ENCODE measurements at regions not wholly inside any gene's neighbourhood (a gene's known extent, or its start where the extent isn't known, plus 50 kb on each side); places are given as distances from the start of the nearest gene placed in this dataset.
"Not testable (repeated sequence)": the region's sequence is repeated elsewhere in the genome, so short reads cannot be mapped to it uniquely, and the experiment has no call there.

DNA sequence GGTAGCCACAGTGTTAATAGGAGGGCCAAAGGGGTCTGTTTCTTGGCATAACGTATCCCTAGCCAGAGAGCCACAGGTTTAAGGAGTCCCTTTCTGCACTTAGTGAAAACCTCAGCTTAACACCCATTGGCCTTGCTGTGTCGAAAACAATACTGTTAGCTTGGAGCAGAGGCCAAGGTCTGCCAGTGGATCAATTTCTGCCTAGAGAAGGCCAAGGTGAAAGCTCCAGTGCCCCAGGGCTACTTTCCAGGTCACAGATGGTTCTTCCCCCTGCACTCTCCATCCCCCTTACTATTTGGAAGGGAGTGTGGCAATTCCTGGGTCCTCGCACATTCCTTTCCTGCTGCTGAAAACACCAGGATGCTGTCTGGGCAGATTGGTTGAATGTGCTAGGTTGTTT is 74.8 kb upstream of the TNP1 start:
- peaks cover 28% of the 10 kb centered on the region for H3K27me3 Mint-ChIP-seq (ENCODE audit: low read depth)
- peaks cover 3% of the 10 kb centered on the region for H3K9me3 Mint-ChIP-seq
- no peak overlapping the region for H3K27ac Mint-ChIP-seq
- H3K4me3 Mint-ChIP-seq: no peak overlapping the region
- no peaks in the 10 kb centered on the region for H3K36me3 Mint-ChIP-seq (ENCODE audit: low read depth)
- H3K4me1 Mint-ChIP-seq (ENCODE audit: low read depth): no peaks in the 10 kb centered on the region

DNA sequence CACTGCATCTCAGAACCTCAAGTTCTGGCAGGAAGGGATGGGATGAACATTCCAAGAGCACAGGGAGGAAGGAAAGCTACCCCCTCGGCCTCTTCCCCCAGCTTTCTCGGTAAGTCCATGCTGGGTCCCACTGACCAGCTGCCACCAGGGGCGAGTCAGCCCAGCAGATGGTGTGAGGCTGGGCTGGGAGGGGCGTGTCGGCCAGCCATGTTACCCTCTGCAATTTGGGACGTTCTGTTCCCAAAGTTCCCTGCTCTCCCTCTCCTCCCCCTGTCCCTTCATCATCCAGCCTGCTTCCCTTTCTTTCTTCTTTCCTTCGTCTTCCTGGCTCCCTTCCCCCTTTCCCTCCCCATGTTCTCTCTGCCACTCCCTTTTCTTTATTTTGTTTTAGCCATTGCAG is 74.3 kb upstream of the TNP1 start:
- Mint-ChIP-seq H3K4me3 (no peak overlapping the region), H3K27ac (no peak overlapping the region), H3K36me3 (ENCODE audit: low read depth) (no peaks in the 10 kb centered on the region), H3K4me1 (ENCODE audit: low read depth) (no peaks in the 10 kb centered on the region), H3K27me3 (ENCODE audit: low read depth) (peaks cover 28% of the 10 kb centered on the region), H3K9me3 (peaks cover 3% of the 10 kb centered on the region)

DNA sequence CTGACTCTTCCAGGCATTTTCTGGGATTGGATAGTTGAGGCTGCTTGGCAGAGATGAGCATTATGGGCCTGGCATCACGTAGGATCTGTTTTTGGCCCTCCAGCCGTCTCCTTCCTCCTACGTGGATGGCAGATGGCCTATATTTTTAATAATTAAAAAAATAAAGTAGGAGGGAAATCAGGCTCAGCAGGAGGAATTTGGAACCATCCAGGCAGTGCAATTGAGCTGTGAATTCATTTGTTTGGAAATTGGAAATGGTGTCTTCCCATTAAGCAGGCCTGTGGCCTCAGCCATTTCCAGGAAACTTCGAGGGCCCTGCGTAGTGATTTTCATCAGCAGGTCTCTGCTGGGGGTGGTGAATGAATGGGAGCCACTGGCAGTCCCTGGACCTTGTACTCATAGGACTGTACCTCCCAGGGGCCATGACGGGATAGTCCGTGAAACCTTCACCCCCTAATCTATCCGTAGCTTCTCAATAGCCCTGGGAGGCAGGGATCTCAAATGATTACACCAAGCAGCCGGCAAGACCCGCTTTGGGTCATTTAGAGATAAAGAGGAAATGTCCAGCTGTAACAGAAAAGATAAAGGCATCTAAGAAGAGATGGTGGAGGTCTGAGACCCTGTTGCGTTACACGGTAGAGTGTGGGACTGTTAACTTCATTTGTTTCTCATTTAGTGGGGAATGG is 73.1 kb upstream of the TNP1 start:
- H3K9me3 Mint-ChIP-seq: no peaks in the 10 kb centered on the region
- H3K27ac Mint-ChIP-seq: no peak overlapping the region
- H3K36me3 Mint-ChIP-seq (ENCODE audit: low read depth): no peaks in the 10 kb centered on the region

DNA sequence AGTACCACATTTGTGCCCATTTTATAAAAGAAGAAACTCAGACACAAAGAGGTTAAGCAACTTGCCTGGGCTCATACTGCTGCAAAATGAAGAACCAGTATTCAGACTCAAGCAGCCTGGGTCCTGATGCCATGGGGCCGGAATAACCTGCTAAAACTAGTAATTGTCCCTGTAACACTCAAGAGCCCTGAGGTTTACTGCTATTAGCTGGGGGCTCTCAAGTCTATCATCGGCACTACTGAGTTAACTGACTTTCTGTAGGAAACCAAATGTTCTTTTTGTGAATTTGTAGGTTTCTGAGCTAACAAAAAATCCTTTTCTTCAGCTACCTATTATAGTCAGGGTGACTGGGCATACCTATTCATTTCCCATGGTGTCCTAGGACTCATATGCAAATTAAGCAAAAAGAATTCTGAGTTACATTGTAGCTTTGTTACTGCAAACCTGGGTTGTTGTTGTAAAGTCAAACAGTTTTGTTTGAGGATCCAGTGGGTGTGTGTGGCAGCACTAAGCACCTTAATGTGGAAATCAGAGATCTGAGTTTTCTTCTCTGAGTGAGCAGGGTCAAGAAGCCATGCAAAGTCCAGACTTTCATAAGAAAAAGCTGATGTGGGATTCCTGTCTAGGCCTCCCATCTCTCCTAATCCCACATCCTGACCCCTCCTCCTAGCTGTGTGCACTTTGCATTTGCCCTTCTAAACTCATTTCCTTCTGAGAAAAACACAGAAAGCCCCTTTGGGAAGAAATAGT is 72.4 kb upstream of the TNP1 start:
- Mint-ChIP-seq H3K9me3 (no peaks in the 10 kb centered on the region), H3K27ac (no peak overlapping the region), H3K4me3 (no peak overlapping the region), H3K27me3 (ENCODE audit: low read depth) (peaks cover 23% of the 10 kb centered on the region), H3K4me1 (ENCODE audit: low read depth) (no peaks in the 10 kb centered on the region), H3K36me3 (ENCODE audit: low read depth) (no peaks in the 10 kb centered on the region)

More for the DNA sequence above, 73.1 kb upstream of the TNP1 start:
- Mint-ChIP-seq H3K4me1 (ENCODE audit: low read depth) (no peaks in the 10 kb centered on the region), H3K4me3 (no peak overlapping the region), H3K27me3 (ENCODE audit: low read depth) (peaks cover 20% of the 10 kb centered on the region)

DNA sequence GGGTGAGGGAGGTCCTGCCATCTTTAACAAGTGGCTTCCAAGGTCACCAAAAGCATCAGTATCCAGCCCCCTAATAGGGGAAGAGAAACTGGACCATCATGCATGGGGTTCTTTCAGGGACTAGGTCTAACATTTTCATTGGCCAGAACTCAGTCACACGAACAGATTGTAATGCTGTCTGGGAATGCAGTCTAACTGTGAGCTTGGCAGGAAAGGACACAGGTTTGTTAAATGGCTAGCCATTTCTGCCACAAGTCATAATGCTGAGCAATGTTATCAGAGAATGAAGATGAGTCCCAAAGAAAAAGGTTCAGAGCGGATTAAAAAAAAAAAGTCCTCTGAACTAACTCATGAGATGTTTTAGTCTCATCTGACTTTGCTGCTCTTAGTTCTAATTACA is 70.9 kb upstream of the TNP1 start:
- Mint-ChIP-seq H3K36me3 (ENCODE audit: low read depth) (no peaks in the 10 kb centered on the region), H3K9me3 (no peaks in the 10 kb centered on the region), H3K4me1 (ENCODE audit: low read depth) (no peaks in the 10 kb centered on the region), H3K27me3 (ENCODE audit: low read depth) (peaks cover 18% of the 10 kb centered on the region), H3K4me3 (no peak overlapping the region), H3K27ac (no peak overlapping the region)

DNA sequence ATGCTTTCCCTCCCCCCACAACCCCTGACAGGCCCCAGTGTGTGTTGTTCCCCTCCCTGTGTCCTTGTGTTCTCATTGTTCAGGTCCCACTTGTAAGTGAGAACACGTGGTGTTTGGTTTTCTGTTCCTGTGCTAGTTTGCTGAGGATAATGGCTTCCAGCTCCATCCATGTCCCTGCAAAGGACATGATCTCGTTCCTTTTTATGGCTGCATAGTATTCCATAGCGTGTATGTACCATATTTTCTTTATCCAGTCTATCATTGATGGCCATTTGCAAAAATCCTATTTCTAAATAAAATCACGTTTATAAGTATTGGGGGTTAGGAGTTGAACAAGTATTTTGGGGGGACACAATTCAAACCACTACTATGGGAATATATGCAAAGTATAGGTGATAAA is 69.5 kb upstream of the TNP1 start:
- H3K27ac Mint-ChIP-seq; H3K36me3 Mint-ChIP-seq (ENCODE audit: low read depth); H3K4me3 Mint-ChIP-seq; H3K9me3 Mint-ChIP-seq; H3K4me1 Mint-ChIP-seq (ENCODE audit: low read depth): not testable (repeated sequence)
- H3K27me3 Mint-ChIP-seq (ENCODE audit: low read depth): peaks cover 24% of the 10 kb centered on the region

DNA sequence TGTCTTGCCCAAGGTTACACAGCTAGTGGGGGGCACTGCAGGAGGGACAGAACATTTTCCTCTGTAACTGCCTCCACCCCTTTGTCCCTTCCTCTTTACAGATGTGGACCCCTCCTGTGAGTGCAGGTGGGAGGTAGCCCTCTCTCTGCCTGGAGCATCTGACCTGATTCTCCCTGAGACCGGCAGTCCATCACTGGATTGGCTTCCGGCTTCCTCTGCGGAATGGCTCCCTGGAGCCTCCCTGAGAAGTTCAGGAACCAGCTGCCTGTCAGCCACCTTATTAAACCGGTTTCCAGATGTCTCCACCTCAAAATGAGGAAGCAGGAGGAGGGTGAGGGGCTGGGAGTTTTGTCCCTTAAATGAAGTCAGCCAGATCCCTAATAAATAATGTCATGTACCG is 67.3 kb upstream of the TNP1 start:
- Mint-ChIP-seq H3K4me3 (no peak overlapping the region), H3K9me3 (no peaks in the 10 kb centered on the region), H3K36me3 (ENCODE audit: low read depth) (no peaks in the 10 kb centered on the region), H3K27ac (no peak overlapping the region), H3K4me1 (ENCODE audit: low read depth) (no peaks in the 10 kb centered on the region), H3K27me3 (ENCODE audit: low read depth) (peaks cover 26% of the 10 kb centered on the region)

DNA sequence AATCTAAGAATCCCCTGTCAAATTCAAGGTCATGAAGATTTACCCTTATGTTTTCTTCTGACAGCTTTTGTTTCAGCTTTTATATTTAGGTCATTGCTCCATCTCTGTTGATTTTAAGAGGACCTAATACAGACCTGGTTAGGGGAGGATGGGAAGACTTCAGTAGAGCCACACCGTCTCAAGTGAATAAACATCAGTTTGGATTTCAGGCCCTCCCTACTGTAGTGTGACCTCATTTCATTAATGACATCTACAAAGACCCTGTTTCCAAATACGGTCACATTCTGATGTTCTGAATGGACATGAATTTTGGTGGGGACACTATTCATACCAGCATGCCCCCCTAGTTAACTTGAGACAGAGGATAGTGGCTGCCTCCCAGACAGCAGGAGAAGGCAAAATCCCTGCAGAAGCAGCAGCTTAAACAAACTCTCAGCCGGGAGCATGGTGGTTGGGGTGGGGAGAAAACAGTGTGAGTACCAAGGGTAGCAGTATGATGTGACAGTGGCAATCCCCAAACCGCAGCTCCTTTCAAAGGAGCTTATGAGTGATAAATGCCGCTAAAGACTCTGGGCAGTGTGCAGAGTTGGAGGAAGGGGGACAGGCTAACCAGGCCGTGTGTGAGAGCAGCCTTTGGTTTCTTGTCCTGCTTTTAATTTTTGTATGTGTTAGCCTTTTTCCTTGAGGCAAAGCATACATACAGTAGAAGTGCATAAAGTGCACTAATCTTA is 65.9 kb upstream of the TNP1 start:
- H3K27me3 Mint-ChIP-seq (ENCODE audit: low read depth): peaks cover 26% of the 10 kb centered on the region
- no peaks in the 10 kb centered on the region for H3K36me3 Mint-ChIP-seq (ENCODE audit: low read depth)
- H3K4me1 Mint-ChIP-seq (ENCODE audit: low read depth): no peaks in the 10 kb centered on the region
- H3K27ac Mint-ChIP-seq: no peak overlapping the region
- no peaks in the 10 kb centered on the region for H3K9me3 Mint-ChIP-seq
- H3K4me3 Mint-ChIP-seq: no peak overlapping the region

DNA sequence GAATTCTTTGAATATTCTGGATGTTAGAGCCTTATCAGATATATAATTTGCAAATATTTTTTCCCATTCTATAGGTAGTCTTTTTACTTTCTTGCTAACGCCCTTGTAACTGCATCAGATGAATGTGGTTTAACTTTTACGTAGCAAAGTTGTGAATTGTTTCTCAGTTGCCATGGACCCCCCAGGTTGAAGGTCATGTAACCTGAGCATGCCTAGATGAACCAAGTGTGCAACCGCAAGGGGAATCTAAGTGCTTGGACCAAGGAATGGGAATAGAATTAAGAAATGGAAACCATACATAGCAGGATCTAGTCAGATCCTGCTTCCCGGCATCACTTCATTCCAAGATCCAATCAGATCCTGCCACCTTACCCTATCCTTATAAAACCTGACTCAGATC is 65.1 kb upstream of the TNP1 start:
- no peaks in the 10 kb centered on the region for H3K36me3 Mint-ChIP-seq (ENCODE audit: low read depth)
- peaks cover 26% of the 10 kb centered on the region for H3K27me3 Mint-ChIP-seq (ENCODE audit: low read depth)
- no peak overlapping the region for H3K27ac Mint-ChIP-seq
- no peak overlapping the region for H3K4me3 Mint-ChIP-seq
- no peaks in the 10 kb centered on the region for H3K9me3 Mint-ChIP-seq
- no peaks in the 10 kb centered on the region for H3K4me1 Mint-ChIP-seq (ENCODE audit: low read depth)

DNA sequence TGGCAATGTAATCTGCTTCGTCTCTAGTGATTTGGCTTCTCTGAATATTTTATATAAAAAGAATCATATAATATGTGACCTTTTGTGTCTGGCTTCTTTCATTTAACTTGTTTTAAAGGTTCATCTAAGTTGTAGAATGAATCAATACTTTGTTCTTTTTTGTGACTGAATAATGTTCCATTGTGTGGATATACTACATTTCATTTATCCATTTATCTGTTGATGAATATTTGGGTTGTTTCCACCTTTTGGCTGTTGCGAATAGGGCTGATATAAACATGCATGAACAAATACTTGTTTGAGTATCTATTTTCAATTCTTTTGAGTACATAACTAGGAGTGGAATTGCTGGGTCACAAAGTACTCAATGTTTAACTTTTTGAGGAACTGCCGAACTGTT is 63.8 kb upstream of the TNP1 start:
- no peaks in the 10 kb centered on the region for H3K4me1 Mint-ChIP-seq (ENCODE audit: low read depth)
- no peak overlapping the region for H3K4me3 Mint-ChIP-seq
- H3K27ac Mint-ChIP-seq: no peak overlapping the region
- H3K27me3 Mint-ChIP-seq (ENCODE audit: low read depth): peaks cover 22% of the 10 kb centered on the region
- H3K9me3 Mint-ChIP-seq: no peaks in the 10 kb centered on the region
- H3K36me3 Mint-ChIP-seq (ENCODE audit: low read depth): no peaks in the 10 kb centered on the region

DNA sequence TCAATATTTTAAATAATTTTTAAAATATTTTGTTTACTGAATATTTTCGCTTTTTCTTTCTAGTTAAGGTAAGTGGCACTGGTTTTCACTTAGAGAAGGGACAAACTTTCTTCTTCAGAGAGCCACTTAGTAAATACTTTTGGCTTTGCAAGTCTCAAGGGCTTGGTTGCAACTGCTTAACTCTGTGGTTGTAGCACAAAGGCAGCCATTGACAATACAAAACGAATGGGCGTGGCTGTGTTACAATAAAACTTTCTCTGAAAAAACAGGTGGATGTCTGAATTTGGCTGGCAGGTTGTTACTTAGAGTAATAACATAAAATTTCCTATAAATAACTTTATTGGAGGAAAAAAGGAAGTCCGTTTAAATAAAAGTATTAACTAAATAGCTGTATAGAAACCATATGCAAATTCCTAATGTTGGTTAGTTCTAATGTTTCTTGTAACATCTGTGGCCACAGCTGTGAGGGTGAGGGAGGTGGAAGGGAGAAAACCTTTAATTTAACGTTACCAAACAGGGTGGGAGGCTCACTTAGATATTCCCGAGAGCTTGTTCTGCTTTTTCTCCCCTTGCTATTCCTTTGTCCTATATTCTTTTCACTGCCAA is 62.4 kb upstream of the TNP1 start:
- H3K4me3 Mint-ChIP-seq: no peak overlapping the region
- H3K36me3 Mint-ChIP-seq (ENCODE audit: low read depth): no peaks in the 10 kb centered on the region
- H3K4me1 Mint-ChIP-seq (ENCODE audit: low read depth): no peaks in the 10 kb centered on the region
- no peak overlapping the region for H3K27ac Mint-ChIP-seq
- peaks cover 17% of the 10 kb centered on the region for H3K27me3 Mint-ChIP-seq (ENCODE audit: low read depth)
- no peaks in the 10 kb centered on the region for H3K9me3 Mint-ChIP-seq

DNA sequence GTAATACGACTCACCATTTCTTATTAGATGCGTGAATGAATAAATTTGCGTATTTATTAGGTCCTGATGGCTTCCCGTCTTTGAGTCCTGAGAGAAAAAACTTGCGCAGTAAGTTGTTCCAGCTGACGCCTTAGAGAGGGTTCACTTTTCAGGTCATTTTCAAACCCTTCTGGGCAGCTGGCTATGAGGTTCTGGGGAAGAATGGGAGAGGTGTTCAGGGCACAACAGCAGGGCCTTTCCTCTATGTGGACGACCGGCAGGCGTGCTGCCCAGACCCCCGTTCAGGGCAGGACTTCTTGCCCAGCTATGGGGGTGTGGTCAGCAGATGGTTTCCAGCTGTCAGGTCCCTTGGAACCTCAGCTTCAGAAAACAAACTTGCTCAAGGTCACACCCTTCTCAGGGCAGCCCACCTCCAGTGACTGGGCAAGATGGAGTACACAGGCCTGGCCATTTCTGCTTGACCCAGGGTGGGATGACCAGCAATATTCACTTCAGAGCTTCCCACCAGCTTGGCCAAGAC is 61.1 kb upstream of the TNP1 start:
- H3K27me3 Mint-ChIP-seq (ENCODE audit: low read depth): peaks cover 14% of the 10 kb centered on the region
- no peak overlapping the region for H3K4me3 Mint-ChIP-seq
- no peaks in the 10 kb centered on the region for H3K4me1 Mint-ChIP-seq (ENCODE audit: low read depth)
- H3K36me3 Mint-ChIP-seq (ENCODE audit: low read depth): no peaks in the 10 kb centered on the region
- H3K27ac Mint-ChIP-seq: no peak overlapping the region
- no peaks in the 10 kb centered on the region for H3K9me3 Mint-ChIP-seq

DNA sequence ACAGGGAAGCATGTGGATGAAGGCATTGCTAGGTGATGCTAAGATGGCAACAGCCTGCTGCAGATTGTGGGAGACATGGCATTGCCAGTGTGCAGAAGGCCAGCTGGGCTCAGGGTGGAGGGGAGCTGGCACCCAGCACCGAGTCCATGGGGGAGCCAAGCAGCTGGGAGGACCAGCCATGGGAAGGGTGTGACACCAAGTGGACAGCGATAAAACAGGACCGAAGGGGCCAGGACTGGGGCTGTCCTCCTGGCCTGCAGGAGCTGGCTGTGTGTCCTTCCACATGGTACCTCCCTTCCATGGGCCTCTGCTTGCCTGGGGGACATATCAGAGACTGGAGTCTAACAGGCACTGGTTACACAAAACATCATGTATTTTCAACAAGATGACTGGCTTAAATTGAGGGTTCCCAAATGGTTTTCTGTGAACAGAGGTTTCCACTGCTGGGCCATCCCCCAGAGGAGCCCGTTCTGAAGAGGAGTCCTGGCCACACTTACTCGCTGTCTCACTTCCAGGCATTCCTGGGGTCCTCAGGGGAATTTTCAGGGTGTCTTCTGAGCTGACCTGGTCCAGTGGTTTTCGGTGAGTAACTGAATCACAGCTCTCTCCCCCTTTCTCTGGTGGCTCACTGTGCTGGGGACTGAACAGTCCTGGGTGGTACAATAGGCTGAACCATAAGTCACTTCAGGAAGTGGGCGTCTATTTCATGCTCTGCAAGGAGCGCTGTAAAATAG is 60.4 kb upstream of the TNP1 start:
- Mint-ChIP-seq H3K27me3 (ENCODE audit: low read depth) (peaks cover 7% of the 10 kb centered on the region), H3K9me3 (no peaks in the 10 kb centered on the region), H3K36me3 (ENCODE audit: low read depth) (no peaks in the 10 kb centered on the region), H3K27ac (no peak overlapping the region), H3K4me3 (no peak overlapping the region), H3K4me1 (ENCODE audit: low read depth) (no peaks in the 10 kb centered on the region)

DNA sequence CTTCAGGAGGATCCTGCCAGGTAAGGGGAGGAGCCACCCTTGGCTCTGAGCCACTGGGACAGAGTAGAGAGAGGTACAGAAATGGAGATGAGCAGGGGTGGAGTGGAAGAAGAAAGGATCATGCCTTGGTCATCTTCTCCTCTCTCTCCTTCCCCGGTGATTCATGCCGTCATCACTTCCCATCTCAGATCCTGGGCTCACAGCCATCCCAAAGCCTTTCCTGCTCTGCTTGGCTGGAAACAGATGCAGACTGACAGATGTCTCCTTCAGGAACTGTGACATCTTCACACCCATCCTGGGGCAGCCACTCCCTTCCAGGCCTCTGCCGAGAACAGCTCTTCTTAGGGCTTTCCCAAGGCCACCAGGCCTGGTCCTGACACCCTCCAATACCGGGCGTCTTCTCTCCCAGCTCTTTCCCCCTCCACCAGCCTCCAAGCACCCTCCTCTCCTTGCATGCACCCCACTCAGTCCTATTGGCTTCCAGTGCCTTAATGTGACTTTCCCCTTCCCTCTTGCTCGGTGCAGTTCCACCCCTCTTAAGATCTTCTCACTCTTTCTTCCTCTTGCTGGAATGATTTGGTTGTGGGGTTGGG is 58.3 kb upstream of the TNP1 start:
- Mint-ChIP-seq H3K36me3 (ENCODE audit: low read depth) (no peaks in the 10 kb centered on the region), H3K4me1 (ENCODE audit: low read depth) (no peaks in the 10 kb centered on the region), H3K4me3 (no peak overlapping the region), H3K9me3 (no peaks in the 10 kb centered on the region), H3K27ac (no peak overlapping the region), H3K27me3 (ENCODE audit: low read depth) (no peaks in the 10 kb centered on the region)

All from T-helper 1 cell treated with Interleukin-12 subunit alpha and Interleukin-12 subunit beta and Interleukin-4 antibody, amounts not matched to agents 30 μg/mL and 1 μg/mL, for 36 hours (primary cell).